ENCODE measurements at regions not wholly inside any gene's neighbourhood (a gene's known extent, or its start where the extent isn't known, plus 50 kb on each side); places are given as distances from the start of the nearest gene placed in this dataset.

GRCh38 chr13:73547239-73547638 lies 488.4 kb downstream of the KLF5 start:
- H3K9me2 ChIP-seq (ENCODE audit: insufficient read depth) = no peaks in the 10 kb centered on the region
- no peaks in the 10 kb centered on the region for H3K36me3 ChIP-seq (ENCODE audit: control insufficient read depth in 1 of 2, insufficient read depth in 2 of 2, low read length in 2 of 2)
- no peak overlapping the region for H2AFZ ChIP-seq (ENCODE audit: low read depth, low read length, poor library complexity, severe bottlenecking)
- H3K79me2 ChIP-seq (ENCODE audit: insufficient read depth, low read length) = no peaks in the 10 kb centered on the region
- no peaks in the 10 kb centered on the region for H4K20me1 ChIP-seq (ENCODE audit: insufficient read depth)
- no peaks in the 10 kb centered on the region for H3K27me3 ChIP-seq (ENCODE audit: insufficient read depth, low read length)
- no TSS peak for BruUV-seq (replicated peaks)
- intact Hi-C loops (cut with micrococcal nuclease) = loop anchor here (10.0 kb wide), 2 partner anchors 482 to 732 kb away; no protein-coding TSS in a partner anchor
- peaks cover 0 to 5% of the 10 kb centered on the region in 2 experiments; a peak in 1 of 4 replicates for H3K4me1 ChIP-seq (ENCODE audit: control insufficient read depth in 1 of 2, insufficient read depth in 2 of 2, low read length in 2 of 2)
- H3K4me3 ChIP-seq (replicated peaks in 1 of 2; ENCODE audit: low read depth in 1 of 2, low read length in 2 of 2) = no peak overlapping the region
- ChIA-PET RAD21 (ENCODE audit: low non-redundant PET in 1 of 2, low total read pairs in 2 of 2, uncharacterized antibody in 2 of 2, unreplicated experiment in 2 of 2) (no interaction called here), POLR2A (no interaction called here), CTCF (no interaction called here)
- no peak for DNase-seq (ENCODE audit: low read depth, low spot score)
- TF ChIP-seq ATF3 (IDR thresholded peaks at IDR 0.05) (no peak), JUND (IDR thresholded peaks at IDR 0.05) (no peak), EZH2phosphoT487 (IDR thresholded peaks at IDR 0.05; ENCODE audit: borderline replicate concordance) (no peak), EGR1 (IDR thresholded peaks at IDR 0.05; ENCODE audit: low read depth) (no peak), ZFX (IDR thresholded peaks at IDR 0.05) (no peak), EZH2 (IDR thresholded peaks at IDR 0.05) (no peak), POLR2AphosphoS5 (IDR thresholded peaks at IDR 0.05; ENCODE audit: low read depth, low read length) (no peak), YY1 (IDR thresholded peaks at IDR 0.05; ENCODE audit: extremely low read depth, insufficient replicate concordance, low read depth, low read length) (no peak), TCF7L2 (IDR thresholded peaks at IDR 0.05; ENCODE audit: borderline replicate concordance, extremely low read depth, insufficient read depth, insufficient read length) (no peak), CBX3 (IDR thresholded peaks at IDR 0.05; ENCODE audit: low read depth) (no peak), FOSL1 (IDR thresholded peaks at IDR 0.05; ENCODE audit: low read depth) (no peak), CTCF (IDR thresholded peaks at IDR 0.05 in 2 of 3, conservative IDR thresholded peaks at IDR 0.05 in 1 of 3; ENCODE audit: borderline replicate concordance in 1 of 3, insufficient read depth in 1 of 3, low read depth in 2 of 3, low read length in 2 of 3) (no peak), SP1 (IDR thresholded peaks at IDR 0.05; ENCODE audit: low read depth) (no peak), REST (IDR thresholded peaks at IDR 0.05; ENCODE audit: low read depth) (no peak), ZNF274 (IDR thresholded peaks at IDR 0.05; ENCODE audit: low read depth, low read length) (no peak), CEBPB (IDR thresholded peaks at IDR 0.05; ENCODE audit: low read depth) (no peak), SRF (IDR thresholded peaks at IDR 0.05; ENCODE audit: low read depth) (no peak), MAX (IDR thresholded peaks at IDR 0.05) (no peak), ZBTB33 (IDR thresholded peaks at IDR 0.05; ENCODE audit: extremely low read depth, insufficient replicate concordance, low read length) (no peak), SIN3A (IDR thresholded peaks at IDR 0.05; ENCODE audit: low read depth) (no peak)
- no peak overlapping the region for H3K27ac ChIP-seq (ENCODE audit: low read depth, low read length)
- H3K4me2 ChIP-seq (ENCODE audit: low read length) = no peak overlapping the region
- no peak for ATAC-seq
- no peak overlapping the region for H3K9ac ChIP-seq (ENCODE audit: low read length)
- no peaks in the 10 kb centered on the region for H3K9me3 ChIP-seq (ENCODE audit: control insufficient read depth in 1 of 2, insufficient read depth in 1 of 2, low read depth in 1 of 2, low read length in 2 of 2)

Measured in HCT116 (cell line).